Esophagus squamous epithelium (tissue), 4 donors: ENCODE measurements at regions not wholly inside any gene's neighbourhood (a gene's known extent, or its start where the extent isn't known, plus 50 kb on each side); places are given as distances from the start of the nearest gene placed in this dataset.

Experiments
- POLR2A ChIP-seq, 4 donors: fragments of 450-650 bp; IDR thresholded peaks; one replicate each; pipeline ENCODE4 v1.6.1; 2017; ENCODE audit warnings: antibody characterized with exemption in 4 of 4, mild to moderate bottlenecking in 4 of 4, moderate library complexity in 3 of 4
- TF ChIP-seq, protein P1 (sequence below), 6 experiments: fragments of 450-650 bp in 4 of 6; fragments of 200-600 bp in 2 of 6; sonication (generic) in 2 of 6; IDR thresholded peaks; one replicate each; pipeline ENCODE4 v1.5.1; 2016 to 2019; ENCODE audit warnings: antibody characterized with exemption in 6 of 6, mild to moderate bottlenecking in 4 of 6, moderate library complexity in 4 of 6

DNA sequence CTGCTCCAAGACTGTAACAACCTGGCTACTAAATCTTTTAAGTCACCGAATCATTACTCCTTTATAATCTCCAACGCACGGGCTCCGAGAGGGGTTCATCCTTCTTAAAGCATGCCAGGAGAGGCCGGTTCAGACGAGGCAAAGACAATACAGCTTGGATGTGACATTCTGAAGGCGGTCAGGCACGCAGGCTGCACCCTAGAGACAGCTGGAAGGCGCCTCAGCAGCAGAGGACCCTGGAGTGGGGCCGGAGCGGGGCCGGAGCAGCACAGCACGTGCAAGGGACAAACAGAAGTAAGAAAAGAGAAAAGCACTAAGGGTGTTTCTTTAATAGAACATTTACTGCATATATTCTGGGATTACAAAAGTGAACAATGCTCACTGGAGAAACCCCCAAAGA lies 97.8 kb upstream of the PPP2R2D start:
- TF ChIP-seq, protein P1, sequence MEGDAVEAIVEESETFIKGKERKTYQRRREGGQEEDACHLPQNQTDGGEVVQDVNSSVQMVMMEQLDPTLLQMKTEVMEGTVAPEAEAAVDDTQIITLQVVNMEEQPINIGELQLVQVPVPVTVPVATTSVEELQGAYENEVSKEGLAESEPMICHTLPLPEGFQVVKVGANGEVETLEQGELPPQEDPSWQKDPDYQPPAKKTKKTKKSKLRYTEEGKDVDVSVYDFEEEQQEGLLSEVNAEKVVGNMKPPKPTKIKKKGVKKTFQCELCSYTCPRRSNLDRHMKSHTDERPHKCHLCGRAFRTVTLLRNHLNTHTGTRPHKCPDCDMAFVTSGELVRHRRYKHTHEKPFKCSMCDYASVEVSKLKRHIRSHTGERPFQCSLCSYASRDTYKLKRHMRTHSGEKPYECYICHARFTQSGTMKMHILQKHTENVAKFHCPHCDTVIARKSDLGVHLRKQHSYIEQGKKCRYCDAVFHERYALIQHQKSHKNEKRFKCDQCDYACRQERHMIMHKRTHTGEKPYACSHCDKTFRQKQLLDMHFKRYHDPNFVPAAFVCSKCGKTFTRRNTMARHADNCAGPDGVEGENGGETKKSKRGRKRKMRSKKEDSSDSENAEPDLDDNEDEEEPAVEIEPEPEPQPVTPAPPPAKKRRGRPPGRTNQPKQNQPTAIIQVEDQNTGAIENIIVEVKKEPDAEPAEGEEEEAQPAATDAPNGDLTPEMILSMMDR (IDR thresholded peaks at IDR 0.05), result no peak
- no peak for TF ChIP-seq POLR2A (IDR thresholded peaks at IDR 0.05)
